Keratinocyte (primary cell): ENCODE measurements at regions not wholly inside any gene's neighbourhood (a gene's known extent, or its start where the extent isn't known, plus 50 kb on each side); places are given as distances from the start of the nearest gene placed in this dataset.

Experiments
- EZH2 ChIP-seq: IDR thresholded peaks from one replicate; pipeline ENCODE4 v1.6.1; 2012; ENCODE audit warnings: inconsistent platforms, mild to moderate bottlenecking, low read length, moderate library complexity
- TF ChIP-seq, protein P1 (sequence below), 3 experiments: IDR thresholded peaks in 1 of 3; conservative IDR thresholded peaks in 1 of 3; optimal IDR thresholded peaks in 1 of 3; 2 replicates in 2 of 3; 3 replicates in 1 of 3; pipeline versions ENCODE3 to v1.5.1; 2011; ENCODE audit warnings: low read length in 3 of 3, mild to moderate bottlenecking in 3 of 3, moderate library complexity in 2 of 3, control low read depth in 1 of 3, inconsistent platforms in 1 of 3; ENCODE audit not compliant: insufficient read depth in 2 of 3; ENCODE audit errors: extremely low read depth in 1 of 3

DNA sequence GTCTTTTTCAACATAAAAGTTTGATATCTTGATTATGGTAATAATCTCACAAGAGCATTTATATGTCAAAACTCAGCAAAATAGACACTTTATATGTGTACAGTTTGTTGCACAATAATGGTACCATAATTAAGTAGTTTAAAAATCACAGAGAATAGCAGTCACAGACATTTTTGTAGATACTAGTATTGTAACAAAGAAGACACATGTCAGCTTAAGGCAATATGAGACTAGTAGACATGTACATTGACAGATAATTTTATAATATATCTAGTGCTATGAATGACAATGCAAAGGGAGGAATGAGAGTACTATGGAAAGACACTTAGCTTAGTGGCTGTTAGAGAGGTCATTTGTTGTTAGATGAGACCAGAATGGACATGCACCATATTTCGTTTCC lies 1490.6 kb upstream of the CDH6 start:
- TF ChIP-seq, protein P1, sequence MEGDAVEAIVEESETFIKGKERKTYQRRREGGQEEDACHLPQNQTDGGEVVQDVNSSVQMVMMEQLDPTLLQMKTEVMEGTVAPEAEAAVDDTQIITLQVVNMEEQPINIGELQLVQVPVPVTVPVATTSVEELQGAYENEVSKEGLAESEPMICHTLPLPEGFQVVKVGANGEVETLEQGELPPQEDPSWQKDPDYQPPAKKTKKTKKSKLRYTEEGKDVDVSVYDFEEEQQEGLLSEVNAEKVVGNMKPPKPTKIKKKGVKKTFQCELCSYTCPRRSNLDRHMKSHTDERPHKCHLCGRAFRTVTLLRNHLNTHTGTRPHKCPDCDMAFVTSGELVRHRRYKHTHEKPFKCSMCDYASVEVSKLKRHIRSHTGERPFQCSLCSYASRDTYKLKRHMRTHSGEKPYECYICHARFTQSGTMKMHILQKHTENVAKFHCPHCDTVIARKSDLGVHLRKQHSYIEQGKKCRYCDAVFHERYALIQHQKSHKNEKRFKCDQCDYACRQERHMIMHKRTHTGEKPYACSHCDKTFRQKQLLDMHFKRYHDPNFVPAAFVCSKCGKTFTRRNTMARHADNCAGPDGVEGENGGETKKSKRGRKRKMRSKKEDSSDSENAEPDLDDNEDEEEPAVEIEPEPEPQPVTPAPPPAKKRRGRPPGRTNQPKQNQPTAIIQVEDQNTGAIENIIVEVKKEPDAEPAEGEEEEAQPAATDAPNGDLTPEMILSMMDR (optimal IDR thresholded peaks at IDR 0.05 in 1 of 3, IDR thresholded peaks at IDR 0.05 in 1 of 3, conservative IDR thresholded peaks at IDR 0.05 in 1 of 3; ENCODE audit: extremely low read depth in 1 of 3, insufficient read depth in 2 of 3, low read length in 3 of 3): no peak
- TF ChIP-seq EZH2: no peak
